ENCODE measurements at regions not wholly inside any gene's neighbourhood (a gene's known extent, or its start where the extent isn't known, plus 50 kb on each side); places are given as distances from the start of the nearest gene placed in this dataset.

- H3K4me1 ChIP-seq (ENCODE audit: control insufficient read depth, insufficient read depth, low read depth, low read length), result no peaks in the 10 kb centered on the region
- H3K36me3 ChIP-seq (ENCODE audit: control insufficient read depth in 1 of 2, insufficient read depth in 2 of 2, low read depth in 1 of 2, low read length in 2 of 2), result no peaks in the 10 kb centered on the region
- H2BK120ac ChIP-seq (ENCODE audit: low read depth, low read length), result no peak overlapping the region
- no peak overlapping the region for H3K18ac ChIP-seq (ENCODE audit: low read depth in 1 of 2, low read length in 2 of 2)
- no peak overlapping the region for H3K4ac ChIP-seq (ENCODE audit: low read depth in 1 of 2, low read length in 2 of 2)
- no peak overlapping the region for H2AK5ac ChIP-seq (ENCODE audit: low read length, severe bottlenecking)
- no peak overlapping the region for H2BK5ac ChIP-seq (ENCODE audit: low read depth, low read length, poor library complexity, severe bottlenecking)
- no peaks in the 10 kb centered on the region for H3K9me3 ChIP-seq (ENCODE audit: control insufficient read depth, low read length)
- no peak overlapping the region for H2BK15ac ChIP-seq (ENCODE audit: low read depth, poor library complexity, severe bottlenecking)
- WGBS, result 91% methylated on average over 2 of the region's 4 CpGs
- no peak overlapping the region for H3K14ac ChIP-seq (ENCODE audit: low read length in 2 of 2)
- no peak overlapping the region for H4K8ac ChIP-seq (ENCODE audit: low read length)
- no peaks in the 10 kb centered on the region for H3K79me1 ChIP-seq (replicated peaks; ENCODE audit: low read length, poor library complexity, severe bottlenecking)
- no peak overlapping the region for H3K4me2 ChIP-seq (ENCODE audit: low read length, poor library complexity, severe bottlenecking)
- H3K4me3 ChIP-seq (ENCODE audit: insufficient read depth in 1 of 2, low read depth in 1 of 2, low read length in 2 of 2), result no peak overlapping the region
- no peak for DNase-seq
- no peak overlapping the region for H3K23ac ChIP-seq (ENCODE audit: low read length in 2 of 2)
- H2BK12ac ChIP-seq (ENCODE audit: low read length in 2 of 2), result no peak overlapping the region
- no peaks in the 10 kb centered on the region for H3K27me3 ChIP-seq (ENCODE audit: control insufficient read depth in 1 of 2, insufficient read depth in 1 of 2, low read length in 2 of 2)
- no peak overlapping the region for H3K27ac ChIP-seq (ENCODE audit: low read length, poor library complexity, severe bottlenecking)
- H2AFZ ChIP-seq (ENCODE audit: low read depth, low read length), result no peak overlapping the region
- H3K9ac ChIP-seq (ENCODE audit: low read length), result no peak overlapping the region
- H4K91ac ChIP-seq (ENCODE audit: low read length), result no peak overlapping the region
Observed at GRCh38 chr12:30500532-30500931, 195.1 kb downstream of the IPO8 start.

- no peak overlapping the region for H2AK5ac ChIP-seq (ENCODE audit: low read length, severe bottlenecking)
- no peak overlapping the region for H3K4ac ChIP-seq (ENCODE audit: low read depth in 1 of 2, low read length in 2 of 2)
- H4K8ac ChIP-seq (ENCODE audit: low read length), result no peak overlapping the region
- no peaks in the 10 kb centered on the region for H3K9me3 ChIP-seq (ENCODE audit: control insufficient read depth, low read length)
- H4K91ac ChIP-seq (ENCODE audit: low read length), result no peak overlapping the region
- no peak overlapping the region for H2BK12ac ChIP-seq (ENCODE audit: low read length in 2 of 2)
- no peak overlapping the region for H2BK120ac ChIP-seq (ENCODE audit: low read depth, low read length)
- no peaks in the 10 kb centered on the region for H3K4me1 ChIP-seq (ENCODE audit: control insufficient read depth, insufficient read depth, low read depth, low read length)
- H2BK5ac ChIP-seq (ENCODE audit: low read depth, low read length, poor library complexity, severe bottlenecking), result no peak overlapping the region
- no peak overlapping the region for H2BK15ac ChIP-seq (ENCODE audit: low read depth, poor library complexity, severe bottlenecking)
- no peaks in the 10 kb centered on the region for H3K27me3 ChIP-seq (ENCODE audit: control insufficient read depth in 1 of 2, insufficient read depth in 1 of 2, low read length in 2 of 2)
- no peak overlapping the region for H3K9ac ChIP-seq (ENCODE audit: low read length)
- H3K4me3 ChIP-seq (ENCODE audit: insufficient read depth in 1 of 2, low read depth in 1 of 2, low read length in 2 of 2), result no peak overlapping the region
- H3K23ac ChIP-seq (ENCODE audit: low read length in 2 of 2), result no peak overlapping the region
- H3K27ac ChIP-seq (ENCODE audit: low read length, poor library complexity, severe bottlenecking), result no peak overlapping the region
- WGBS, result 90% methylated on average over 14 of the region's 14 CpGs
- H3K18ac ChIP-seq (ENCODE audit: low read depth in 1 of 2, low read length in 2 of 2), result no peak overlapping the region
- no peak overlapping the region for H3K4me2 ChIP-seq (ENCODE audit: low read length, poor library complexity, severe bottlenecking)
- no peak overlapping the region for H3K14ac ChIP-seq (ENCODE audit: low read length in 2 of 2)
- no peaks in the 10 kb centered on the region for H3K36me3 ChIP-seq (ENCODE audit: control insufficient read depth in 1 of 2, insufficient read depth in 2 of 2, low read depth in 1 of 2, low read length in 2 of 2)
- no peak for DNase-seq
- no peak overlapping the region for H2AFZ ChIP-seq (ENCODE audit: low read depth, low read length)
- H3K79me1 ChIP-seq (replicated peaks; ENCODE audit: low read length, poor library complexity, severe bottlenecking), result no peaks in the 10 kb centered on the region
Observed at GRCh38 chr12:30485230-30485890, 210.3 kb downstream of the IPO8 start.

- no peak overlapping the region for H3K4me2 ChIP-seq (ENCODE audit: low read length, poor library complexity, severe bottlenecking)
- no peak for DNase-seq
- no peaks in the 10 kb centered on the region for H3K36me3 ChIP-seq (ENCODE audit: control insufficient read depth in 1 of 2, insufficient read depth in 2 of 2, low read depth in 1 of 2, low read length in 2 of 2)
- H3K4ac ChIP-seq (ENCODE audit: low read depth in 1 of 2, low read length in 2 of 2), result no peak overlapping the region
- no peak overlapping the region for H3K14ac ChIP-seq (ENCODE audit: low read length in 2 of 2)
- WGBS, result 94% methylated on average over 5 of the region's 5 CpGs
- H2BK5ac ChIP-seq (ENCODE audit: low read depth, low read length, poor library complexity, severe bottlenecking), result no peak overlapping the region
- H3K27me3 ChIP-seq (ENCODE audit: control insufficient read depth in 1 of 2, insufficient read depth in 1 of 2, low read length in 2 of 2), result no peaks in the 10 kb centered on the region
- H4K8ac ChIP-seq (ENCODE audit: low read length), result no peak overlapping the region
- H3K23ac ChIP-seq (ENCODE audit: low read length in 2 of 2), result no peak overlapping the region
- H2BK12ac ChIP-seq (ENCODE audit: low read length in 2 of 2), result no peak overlapping the region
- no peak overlapping the region for H3K18ac ChIP-seq (ENCODE audit: low read depth in 1 of 2, low read length in 2 of 2)
- H2BK120ac ChIP-seq (ENCODE audit: low read depth, low read length), result no peak overlapping the region
- no peak overlapping the region for H3K27ac ChIP-seq (ENCODE audit: low read length, poor library complexity, severe bottlenecking)
- H3K9ac ChIP-seq (ENCODE audit: low read length), result no peak overlapping the region
- H3K9me3 ChIP-seq (ENCODE audit: control insufficient read depth, low read length), result no peaks in the 10 kb centered on the region
- no peaks in the 10 kb centered on the region for H3K79me1 ChIP-seq (replicated peaks; ENCODE audit: low read length, poor library complexity, severe bottlenecking)
- H2AK5ac ChIP-seq (ENCODE audit: low read length, severe bottlenecking), result no peak overlapping the region
- no peak overlapping the region for H3K4me3 ChIP-seq (ENCODE audit: insufficient read depth in 1 of 2, low read depth in 1 of 2, low read length in 2 of 2)
- H2AFZ ChIP-seq (ENCODE audit: low read depth, low read length), result no peak overlapping the region
- H2BK15ac ChIP-seq (ENCODE audit: low read depth, poor library complexity, severe bottlenecking), result no peak overlapping the region
- no peak overlapping the region for H4K91ac ChIP-seq (ENCODE audit: low read length)
- no peaks in the 10 kb centered on the region for H3K4me1 ChIP-seq (ENCODE audit: control insufficient read depth, insufficient read depth, low read depth, low read length)
Observed at GRCh38 chr12:30484658-30485057, 211.0 kb downstream of the IPO8 start.

- Histone ChIP-seq H3K18ac (ENCODE audit: low read depth in 1 of 2, low read length in 2 of 2) (no peak overlapping the region), H3K9me3 (ENCODE audit: control insufficient read depth, low read length) (no peaks in the 10 kb centered on the region), H3K23ac (ENCODE audit: low read length in 2 of 2) (no peak overlapping the region), H3K4ac (ENCODE audit: low read depth in 1 of 2, low read length in 2 of 2) (no peak overlapping the region), H2BK12ac (ENCODE audit: low read length in 2 of 2) (no peak overlapping the region), H4K8ac (ENCODE audit: low read length) (no peak overlapping the region), H2BK120ac (ENCODE audit: low read depth, low read length) (no peak overlapping the region), H2AFZ (ENCODE audit: low read depth, low read length) (no peak overlapping the region), H3K4me1 (ENCODE audit: control insufficient read depth, insufficient read depth, low read depth, low read length) (no peaks in the 10 kb centered on the region), H3K79me1 (replicated peaks; ENCODE audit: low read length, poor library complexity, severe bottlenecking) (no peaks in the 10 kb centered on the region), H3K14ac (ENCODE audit: low read length in 2 of 2) (no peak overlapping the region), H4K91ac (ENCODE audit: low read length) (no peak overlapping the region), H2BK15ac (ENCODE audit: low read depth, poor library complexity, severe bottlenecking) (no peak overlapping the region), H3K27me3 (ENCODE audit: control insufficient read depth in 1 of 2, insufficient read depth in 1 of 2, low read length in 2 of 2) (no peaks in the 10 kb centered on the region), H3K4me3 (ENCODE audit: insufficient read depth in 1 of 2, low read depth in 1 of 2, low read length in 2 of 2) (no peak overlapping the region), H2BK5ac (ENCODE audit: low read depth, low read length, poor library complexity, severe bottlenecking) (no peak overlapping the region), H3K27ac (ENCODE audit: low read length, poor library complexity, severe bottlenecking) (no peak overlapping the region), H3K9ac (ENCODE audit: low read length) (no peak overlapping the region), H3K36me3 (ENCODE audit: control insufficient read depth in 1 of 2, insufficient read depth in 2 of 2, low read depth in 1 of 2, low read length in 2 of 2) (no peaks in the 10 kb centered on the region), H3K4me2 (ENCODE audit: low read length, poor library complexity, severe bottlenecking) (no peak overlapping the region), H2AK5ac (ENCODE audit: low read length, severe bottlenecking) (no peak overlapping the region)
- 100% methylated on average over 1 of the region's 1 CpG for WGBS
- DNase-seq, result no peak
Observed at GRCh38 chr12:30482650-30483049, 213.0 kb downstream of the IPO8 start.

Measured in mesenchymal stem cell (in vitro differentiated cells and primary cell).